Activated naive CD4-positive, alpha-beta T cell treated with anti-CD3 and anti-CD28 coated beads, Interleukin-2, amount 50 U/mL, for 24 hours (primary cell): ENCODE measurements at regions not wholly inside any gene's neighbourhood (a gene's known extent, or its start where the extent isn't known, plus 50 kb on each side); places are given as distances from the start of the nearest gene placed in this dataset.
"Not testable (repeated sequence)": the region's sequence is repeated elsewhere in the genome, so short reads cannot be mapped to it uniquely, and the experiment has no call there.

Source experiments
- H3K27ac Mint-ChIP-seq: one replicate; pipeline ENCODE4 v1.8.0; 2021; ENCODE audit warnings: mild to moderate bottlenecking, mixed read lengths
- H3K27me3 Mint-ChIP-seq: one replicate; pipeline ENCODE4 v1.8.0; 2021; ENCODE audit warnings: mixed read lengths
- H3K36me3 Mint-ChIP-seq: one replicate; pipeline ENCODE4 v1.8.0; 2021; ENCODE audit warnings: mixed read lengths
- H3K4me1 Mint-ChIP-seq: one replicate; pipeline ENCODE4 v1.8.0; 2021; ENCODE audit warnings: mixed read lengths
- H3K4me3 Mint-ChIP-seq: one replicate; pipeline ENCODE4 v1.8.0; 2021; ENCODE audit warnings: mild to moderate bottlenecking, mixed read lengths
- H3K9me3 Mint-ChIP-seq: one replicate; pipeline ENCODE4 v1.8.0; 2021; ENCODE audit warnings: mixed read lengths

GRCh38 chr18:38241736-38242135 is 676.1 kb upstream of the CELF4 start:
- Mint-ChIP-seq H3K4me1 (no peaks in the 10 kb centered on the region), H3K9me3 (no peaks in the 10 kb centered on the region), H3K4me3 (no peak overlapping the region), H3K27me3 (no peaks in the 10 kb centered on the region), H3K27ac (no peak overlapping the region), H3K36me3 (no peaks in the 10 kb centered on the region)

DNA sequence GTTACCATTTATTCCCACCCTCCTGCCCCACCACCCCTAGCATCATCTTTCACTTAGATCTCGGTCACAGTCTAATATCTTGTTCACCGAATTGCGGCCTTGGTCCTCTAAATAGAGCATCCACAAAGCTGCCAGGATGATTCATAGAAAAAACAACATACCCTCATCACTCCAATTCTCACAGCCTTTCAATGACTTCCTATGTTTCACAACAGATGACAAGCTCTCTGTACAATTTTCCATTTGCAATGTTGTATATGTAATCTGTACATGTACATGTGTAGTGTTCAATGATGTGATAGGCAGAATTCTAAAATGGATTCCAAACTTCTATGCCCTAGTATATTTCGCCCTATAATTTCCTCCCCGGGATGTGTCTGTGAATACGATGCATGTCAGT is 675.6 kb upstream of the CELF4 start:
- no peak overlapping the region for H3K27ac Mint-ChIP-seq
- H3K27me3 Mint-ChIP-seq: no peaks in the 10 kb centered on the region
- no peaks in the 10 kb centered on the region for H3K4me1 Mint-ChIP-seq
- H3K36me3 Mint-ChIP-seq: no peaks in the 10 kb centered on the region
- H3K4me3 Mint-ChIP-seq: no peak overlapping the region
- no peaks in the 10 kb centered on the region for H3K9me3 Mint-ChIP-seq

DNA sequence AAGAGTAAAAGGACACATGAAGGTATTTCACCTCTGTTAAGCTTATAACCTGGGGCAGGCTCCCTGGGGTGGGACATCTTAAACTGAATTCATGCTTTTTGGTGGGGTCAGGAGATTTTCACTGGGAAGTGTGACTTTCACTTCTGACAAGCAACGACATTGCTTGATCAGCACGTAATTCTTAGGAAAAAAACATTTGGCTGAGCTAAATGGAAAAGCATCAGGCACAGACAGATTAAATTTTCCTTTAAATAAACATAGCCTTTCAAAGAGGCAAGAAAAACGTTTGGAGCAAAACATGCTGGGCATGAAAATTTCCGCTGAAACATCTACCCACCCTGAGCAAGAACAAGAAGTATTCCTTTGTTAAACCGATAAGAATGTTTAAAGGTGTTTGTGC is 674.0 kb upstream of the CELF4 start:
- Mint-ChIP-seq H3K4me1 (no peaks in the 10 kb centered on the region), H3K27me3 (no peaks in the 10 kb centered on the region), H3K9me3 (no peaks in the 10 kb centered on the region), H3K4me3 (no peak overlapping the region), H3K27ac (no peak overlapping the region), H3K36me3 (no peaks in the 10 kb centered on the region)

DNA sequence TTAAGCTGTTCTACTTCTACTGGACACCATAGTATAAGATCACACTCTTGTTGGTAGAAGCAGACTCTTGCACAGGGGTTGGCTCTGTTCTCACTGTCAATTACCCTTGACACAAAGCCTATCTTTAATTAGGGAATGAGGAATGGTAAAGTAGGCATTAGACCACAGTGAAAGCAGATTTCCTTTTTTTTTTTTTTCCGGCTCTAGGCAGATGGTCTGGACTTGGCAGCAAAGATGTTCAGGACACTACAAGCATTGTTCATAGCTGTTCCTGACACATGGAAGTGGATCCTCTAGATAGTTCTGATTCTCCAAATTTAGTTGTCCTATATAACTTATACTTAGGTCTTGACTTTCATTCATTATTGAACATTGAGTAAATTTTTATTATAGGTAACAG is 672.2 kb upstream of the CELF4 start:
- no peak overlapping the region for H3K27ac Mint-ChIP-seq
- no peak overlapping the region for H3K4me3 Mint-ChIP-seq
- H3K27me3 Mint-ChIP-seq: no peaks in the 10 kb centered on the region
- no peaks in the 10 kb centered on the region for H3K4me1 Mint-ChIP-seq
- H3K36me3 Mint-ChIP-seq: no peaks in the 10 kb centered on the region
- no peaks in the 10 kb centered on the region for H3K9me3 Mint-ChIP-seq

GRCh38 chr18:38221476-38222100 is 656.0 kb upstream of the CELF4 start:
- Mint-ChIP-seq H3K4me3 (no peak overlapping the region), H3K27me3 (no peaks in the 10 kb centered on the region), H3K27ac (no peak overlapping the region), H3K4me1 (no peaks in the 10 kb centered on the region), H3K36me3 (no peaks in the 10 kb centered on the region), H3K9me3 (no peaks in the 10 kb centered on the region)

DNA sequence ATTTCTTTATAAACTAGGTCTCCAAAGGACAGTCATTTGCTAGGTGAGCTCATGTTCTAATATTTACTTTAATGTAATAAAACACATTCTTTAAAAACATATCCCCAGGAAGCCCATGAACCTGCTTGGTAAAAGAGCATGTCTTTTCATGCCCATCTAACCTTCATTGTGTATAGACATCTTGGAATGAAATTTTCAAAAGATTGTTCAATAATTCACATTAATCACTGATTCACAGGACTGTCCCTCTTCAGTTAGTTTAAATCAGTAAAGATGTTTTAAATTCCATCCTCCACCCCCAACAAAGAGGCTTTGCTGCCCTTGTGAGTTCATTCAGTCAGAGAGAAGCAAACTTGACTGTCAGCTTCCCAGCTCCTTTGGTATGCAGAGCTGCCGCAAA is 633.4 kb upstream of the CELF4 start:
- Mint-ChIP-seq H3K27me3 (no peaks in the 10 kb centered on the region), H3K9me3 (no peaks in the 10 kb centered on the region), H3K36me3 (no peaks in the 10 kb centered on the region), H3K27ac (no peak overlapping the region), H3K4me3 (no peak overlapping the region), H3K4me1 (no peaks in the 10 kb centered on the region)

DNA sequence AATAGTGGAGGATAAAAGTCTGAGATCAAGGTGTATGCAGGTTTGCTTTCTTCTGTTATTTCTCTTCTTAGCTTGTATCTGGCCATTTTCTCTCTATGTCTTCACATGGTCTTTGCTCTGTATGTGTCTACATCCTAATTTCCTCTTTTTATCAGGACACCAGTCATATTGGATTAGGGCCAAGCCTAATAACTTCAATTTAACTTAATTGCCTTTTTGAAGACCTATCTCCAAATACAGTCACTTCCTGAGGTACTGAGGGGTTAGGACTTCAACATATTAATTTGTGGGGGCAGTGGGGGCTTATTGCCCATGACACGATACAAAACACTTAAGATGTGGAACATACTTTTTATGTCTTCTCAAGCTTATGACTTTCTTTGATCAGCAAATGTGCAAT is 632.9 kb upstream of the CELF4 start:
- no peaks in the 10 kb centered on the region for H3K36me3 Mint-ChIP-seq
- no peak overlapping the region for H3K4me3 Mint-ChIP-seq
- H3K27me3 Mint-ChIP-seq: no peaks in the 10 kb centered on the region
- H3K9me3 Mint-ChIP-seq: peaks cover 3% of the 10 kb centered on the region
- no peaks in the 10 kb centered on the region for H3K4me1 Mint-ChIP-seq
- H3K27ac Mint-ChIP-seq: no peak overlapping the region

- H3K27me3 Mint-ChIP-seq: no peaks in the 10 kb centered on the region
Measured at GRCh38 chr18:38186491-38186890, 620.9 kb upstream of the CELF4 start.

DNA sequence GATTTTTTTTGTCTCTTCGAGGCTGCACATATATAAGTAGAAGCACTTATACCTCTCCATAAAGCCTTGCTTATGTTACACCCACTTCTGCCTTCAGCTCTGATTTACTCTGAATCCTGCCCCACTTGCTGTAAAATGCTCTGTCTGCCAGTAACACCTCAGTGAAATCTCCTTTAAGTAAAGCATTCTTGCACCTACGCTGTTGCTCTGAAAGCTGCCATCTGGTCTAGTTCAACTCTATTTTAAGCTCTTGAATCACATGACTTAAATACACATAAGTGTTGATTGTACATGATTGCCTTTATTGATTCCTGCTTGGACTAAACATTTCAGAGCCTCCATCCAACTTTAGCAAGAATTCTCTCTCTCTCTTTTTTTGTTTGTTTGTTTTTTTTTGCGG is 609.0 kb upstream of the CELF4 start:
- no peak overlapping the region for H3K4me3 Mint-ChIP-seq

More at GRCh38 chr18:38186491-38186890, 620.9 kb upstream of the CELF4 start:
- Mint-ChIP-seq H3K36me3 (no peaks in the 10 kb centered on the region), H3K4me3 (no peak overlapping the region), H3K4me1 (no peaks in the 10 kb centered on the region), H3K9me3 (peaks cover 6% of the 10 kb centered on the region), H3K27ac (no peak overlapping the region)

GRCh38 chr18:38174173-38174572 is 608.6 kb upstream of the CELF4 start:
- Mint-ChIP-seq H3K9me3 (peaks cover 4% of the 10 kb centered on the region), H3K4me1 (no peaks in the 10 kb centered on the region), H3K27me3 (no peaks in the 10 kb centered on the region), H3K4me3 (no peak overlapping the region), H3K36me3 (no peaks in the 10 kb centered on the region), H3K27ac (no peak overlapping the region)

More for the DNA sequence above, 609.0 kb upstream of the CELF4 start:
- Mint-ChIP-seq H3K36me3 (no peaks in the 10 kb centered on the region), H3K27me3 (no peaks in the 10 kb centered on the region), H3K9me3 (peaks cover under 1% of the 10 kb centered on the region), H3K4me1 (no peaks in the 10 kb centered on the region), H3K27ac (no peak overlapping the region)

DNA sequence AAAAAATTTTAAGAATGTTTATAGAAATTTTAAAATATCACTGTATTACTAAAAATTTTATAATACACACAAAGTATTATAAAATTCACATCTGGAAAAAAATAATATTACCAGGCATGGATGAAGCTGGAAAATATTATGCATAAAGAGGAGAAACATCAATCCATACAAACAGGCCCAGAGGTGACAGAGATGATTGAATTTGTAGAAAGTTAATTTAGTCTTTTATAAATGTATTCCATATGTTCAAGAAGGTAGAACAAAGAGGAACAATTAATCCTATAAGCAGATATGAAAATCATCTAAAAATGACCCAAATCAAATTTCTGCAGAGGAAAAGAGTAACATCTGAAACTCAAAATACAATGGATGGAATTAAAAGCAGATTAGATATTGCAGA is 605.2 kb upstream of the CELF4 start:
- no peak overlapping the region for H3K27ac Mint-ChIP-seq
- H3K4me3 Mint-ChIP-seq: no peak overlapping the region
- no peaks in the 10 kb centered on the region for H3K27me3 Mint-ChIP-seq
- no peaks in the 10 kb centered on the region for H3K36me3 Mint-ChIP-seq
- no peaks in the 10 kb centered on the region for H3K4me1 Mint-ChIP-seq
- H3K9me3 Mint-ChIP-seq: peaks cover 4% of the 10 kb centered on the region

GRCh38 chr18:38167623-38168022 is 602.0 kb upstream of the CELF4 start:
- Mint-ChIP-seq H3K9me3 (peaks cover 4% of the 10 kb centered on the region), H3K27ac (no peak overlapping the region), H3K36me3 (no peaks in the 10 kb centered on the region), H3K4me1 (no peaks in the 10 kb centered on the region), H3K27me3 (no peaks in the 10 kb centered on the region), H3K4me3 (no peak overlapping the region)

DNA sequence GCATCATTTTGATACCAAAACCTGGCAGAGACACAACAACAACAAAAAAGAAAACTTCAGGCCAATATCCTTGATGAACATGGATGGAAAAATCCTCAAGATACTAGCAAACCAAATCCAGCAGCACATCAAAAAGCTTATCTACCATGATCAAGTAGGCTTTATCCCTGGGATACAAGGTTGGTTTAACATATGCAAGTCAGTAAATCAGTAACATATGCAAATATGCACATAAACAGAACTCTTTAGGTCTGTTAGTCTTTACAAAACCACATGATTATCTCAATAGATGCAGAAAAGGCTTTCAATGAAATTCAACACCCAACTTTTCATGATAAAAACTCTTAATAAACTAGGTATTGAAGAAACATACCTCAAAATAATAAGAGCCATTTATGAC is 587.5 kb upstream of the CELF4 start:
- not testable (repeated sequence) for H3K36me3 Mint-ChIP-seq, H3K27me3 Mint-ChIP-seq, H3K4me3 Mint-ChIP-seq, H3K27ac Mint-ChIP-seq, H3K4me1 Mint-ChIP-seq
- H3K9me3 Mint-ChIP-seq: peaks cover 16% of the 10 kb centered on the region

DNA sequence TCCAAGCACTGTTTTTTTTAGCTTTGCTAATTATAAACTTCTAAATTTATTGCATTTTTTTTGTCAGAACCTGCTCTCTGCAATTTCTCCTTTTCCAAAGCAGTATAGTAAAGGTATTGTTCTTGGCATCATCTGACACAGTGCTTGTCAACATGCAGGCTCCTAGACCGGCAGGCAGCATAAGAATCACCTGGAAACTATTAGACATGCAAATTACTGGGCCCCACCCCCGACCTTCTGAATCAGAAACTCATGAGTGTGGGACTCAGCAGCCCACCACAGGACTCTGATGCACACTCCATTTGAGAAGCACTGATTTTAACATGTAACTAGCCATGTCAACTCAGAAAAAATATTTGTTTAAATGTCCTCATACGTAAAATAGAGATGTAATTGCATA is 551.1 kb upstream of the CELF4 start:
- H3K36me3 Mint-ChIP-seq: no peaks in the 10 kb centered on the region
- no peak overlapping the region for H3K4me3 Mint-ChIP-seq
- no peaks in the 10 kb centered on the region for H3K4me1 Mint-ChIP-seq
- peaks cover 5% of the 10 kb centered on the region for H3K9me3 Mint-ChIP-seq
- H3K27me3 Mint-ChIP-seq: no peaks in the 10 kb centered on the region
- no peak overlapping the region for H3K27ac Mint-ChIP-seq

DNA sequence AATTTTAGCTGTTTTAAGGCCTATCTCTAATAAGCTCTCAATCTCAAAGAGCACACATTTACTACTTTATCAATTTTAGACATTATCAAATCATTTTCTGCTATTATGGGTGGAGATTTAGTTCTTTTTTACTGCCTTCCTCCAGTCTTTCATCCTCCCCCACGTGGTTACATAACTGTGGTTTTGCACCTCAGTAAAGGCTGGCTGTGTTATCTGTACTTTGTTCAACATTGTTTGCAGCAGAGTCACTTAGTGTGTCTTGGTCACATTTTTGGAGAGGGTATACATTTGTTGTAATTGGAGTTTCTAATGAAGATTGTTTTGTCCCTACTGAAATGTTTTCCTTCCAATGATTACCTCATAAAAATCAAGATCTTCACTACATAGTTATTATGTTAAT is 549.6 kb upstream of the CELF4 start:
- H3K4me3 Mint-ChIP-seq: no peak overlapping the region
- H3K27ac Mint-ChIP-seq: no peak overlapping the region
- H3K9me3 Mint-ChIP-seq: peaks cover 5% of the 10 kb centered on the region
- H3K4me1 Mint-ChIP-seq: no peaks in the 10 kb centered on the region
- H3K27me3 Mint-ChIP-seq: no peaks in the 10 kb centered on the region
- no peaks in the 10 kb centered on the region for H3K36me3 Mint-ChIP-seq

GRCh38 chr18:38087538-38087937 is 521.9 kb upstream of the CELF4 start:
- no peak overlapping the region for H3K4me3 Mint-ChIP-seq
- no peaks in the 10 kb centered on the region for H3K9me3 Mint-ChIP-seq
- H3K36me3 Mint-ChIP-seq: no peaks in the 10 kb centered on the region
- H3K27ac Mint-ChIP-seq: no peak overlapping the region
- no peaks in the 10 kb centered on the region for H3K27me3 Mint-ChIP-seq
- no peaks in the 10 kb centered on the region for H3K4me1 Mint-ChIP-seq

GRCh38 chr18:38081516-38081915 is 515.9 kb upstream of the CELF4 start:
- Mint-ChIP-seq H3K36me3 (no peaks in the 10 kb centered on the region), H3K27ac (no peak overlapping the region), H3K4me3 (no peak overlapping the region), H3K4me1 (no peaks in the 10 kb centered on the region), H3K9me3 (no peaks in the 10 kb centered on the region), H3K27me3 (no peaks in the 10 kb centered on the region)
